ENCODE measurements at regions not wholly inside any gene's neighbourhood (a gene's known extent, or its start where the extent isn't known, plus 50 kb on each side); places are given as distances from the start of the nearest gene placed in this dataset.

DNA sequence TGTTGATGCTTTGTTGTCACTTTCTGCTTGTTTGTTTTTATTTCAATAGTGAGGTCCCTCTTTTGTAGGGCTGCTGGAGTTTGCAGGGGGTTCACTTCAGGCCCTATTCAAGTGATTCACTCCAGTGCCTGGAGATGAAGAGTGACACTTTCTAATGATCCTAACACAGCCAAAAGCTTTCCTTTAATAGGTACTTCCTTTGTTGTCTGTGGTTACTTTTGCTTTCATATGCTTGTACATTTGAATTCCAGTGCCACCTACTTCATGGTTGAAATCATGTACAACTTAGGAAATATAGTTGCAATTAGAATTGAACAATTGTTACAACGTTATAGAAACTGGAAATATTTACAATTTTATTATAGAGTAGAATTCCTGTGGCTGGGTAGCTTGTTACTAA lies 466.8 kb upstream of the EPHA3 start:
- POLR2A ChIA-PET: interaction anchor here (0.6 kb wide), 1 partner anchor 345 kb away, joined by 3 read pairs; no protein-coding TSS in a partner anchor
- TF ChIP-seq LEF1 (IDR thresholded peaks at IDR 0.05; ENCODE audit: borderline replicate concordance) (no peak), FOXM1 (IDR thresholded peaks at IDR 0.05; ENCODE audit: borderline replicate concordance) (no peak), SP1 (IDR thresholded peaks at IDR 0.05) (no peak), BHLHE40 (IDR thresholded peaks at IDR 0.05; ENCODE audit: borderline replicate concordance) (no peak), FOXK2 (IDR thresholded peaks at IDR 0.05) (no peak), FOXA1 (IDR thresholded peaks at IDR 0.05) (no peak), ZNF384 (IDR thresholded peaks at IDR 0.05) (no peak), L3MBTL2 (conservative IDR thresholded peaks at IDR 0.05) (no peak)
- TF ChIP-seq, protein P1, sequence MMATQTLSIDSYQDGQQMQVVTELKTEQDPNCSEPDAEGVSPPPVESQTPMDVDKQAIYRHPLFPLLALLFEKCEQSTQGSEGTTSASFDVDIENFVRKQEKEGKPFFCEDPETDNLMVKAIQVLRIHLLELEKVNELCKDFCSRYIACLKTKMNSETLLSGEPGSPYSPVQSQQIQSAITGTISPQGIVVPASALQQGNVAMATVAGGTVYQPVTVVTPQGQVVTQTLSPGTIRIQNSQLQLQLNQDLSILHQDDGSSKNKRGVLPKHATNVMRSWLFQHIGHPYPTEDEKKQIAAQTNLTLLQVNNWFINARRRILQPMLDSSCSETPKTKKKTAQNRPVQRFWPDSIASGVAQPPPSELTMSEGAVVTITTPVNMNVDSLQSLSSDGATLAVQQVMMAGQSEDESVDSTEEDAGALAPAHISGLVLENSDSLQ (IDR thresholded peaks at IDR 0.05): no peak
- CTCF ChIA-PET: no interaction called here
- DNase-seq (ENCODE audit: extremely low spot score): no peak

DNA sequence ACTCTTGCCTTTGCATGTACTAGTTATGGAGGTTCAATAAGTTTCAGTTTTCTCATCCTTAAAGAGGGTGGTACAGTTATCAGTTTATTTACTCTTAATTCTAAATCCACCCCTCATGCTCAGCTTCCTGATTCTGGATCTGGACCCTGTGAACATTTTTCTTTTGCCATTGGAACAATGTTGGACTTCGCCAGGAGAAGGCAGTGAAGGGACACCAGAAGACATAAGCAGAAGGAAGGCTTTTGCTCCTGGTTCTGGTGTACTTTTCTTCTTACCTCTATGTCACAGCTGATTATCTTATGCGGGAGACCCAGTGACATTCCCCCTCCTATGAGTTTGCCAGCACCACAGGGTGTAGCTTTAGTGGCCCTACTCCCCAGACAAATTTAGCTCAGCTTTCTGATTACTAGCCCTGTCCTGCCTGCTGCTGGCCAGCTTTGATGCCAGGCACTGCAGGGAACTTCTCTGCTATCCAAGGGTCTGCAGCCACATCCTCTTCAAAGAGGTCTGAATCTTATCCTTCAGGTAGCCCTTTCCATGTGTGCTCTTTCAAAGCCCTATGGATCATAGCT lies 466.3 kb upstream of the EPHA3 start:
- DNase-seq (ENCODE audit: extremely low spot score): no peak
- CTCF ChIA-PET: interaction anchor here (0.7 kb wide), 1 partner anchor 1451 kb away, joined by 3 read pairs; no protein-coding TSS in a partner anchor
- POLR2A ChIA-PET: interaction anchor here (0.6 kb wide), 1 partner anchor 346 kb away, joined by 3 read pairs; no protein-coding TSS in a partner anchor
- no peak for TF ChIP-seq TARDBP (IDR thresholded peaks at IDR 0.05)
- TF ChIP-seq ZNF384 (IDR thresholded peaks at IDR 0.05): no peak
- no peak for TF ChIP-seq ELF4 (IDR thresholded peaks at IDR 0.05)
- no peak for TF ChIP-seq HDGF (IDR thresholded peaks at IDR 0.05; ENCODE audit: borderline replicate concordance)
- no peak for TF ChIP-seq SP1 (IDR thresholded peaks at IDR 0.05)
- no peak for TF ChIP-seq CTBP1 (IDR thresholded peaks at IDR 0.05; ENCODE audit: borderline replicate concordance)
- TF ChIP-seq SUZ12 (IDR thresholded peaks at IDR 0.05): no peak
- no peak for TF ChIP-seq FOXA1 (IDR thresholded peaks at IDR 0.05)
- no peak for TF ChIP-seq ARNT (IDR thresholded peaks at IDR 0.05)
- no peak for TF ChIP-seq LEF1 (IDR thresholded peaks at IDR 0.05; ENCODE audit: borderline replicate concordance)
- TF ChIP-seq FOXM1 (IDR thresholded peaks at IDR 0.05; ENCODE audit: borderline replicate concordance): no peak
- TF ChIP-seq, protein P1 (IDR thresholded peaks at IDR 0.05): no peak

DNA sequence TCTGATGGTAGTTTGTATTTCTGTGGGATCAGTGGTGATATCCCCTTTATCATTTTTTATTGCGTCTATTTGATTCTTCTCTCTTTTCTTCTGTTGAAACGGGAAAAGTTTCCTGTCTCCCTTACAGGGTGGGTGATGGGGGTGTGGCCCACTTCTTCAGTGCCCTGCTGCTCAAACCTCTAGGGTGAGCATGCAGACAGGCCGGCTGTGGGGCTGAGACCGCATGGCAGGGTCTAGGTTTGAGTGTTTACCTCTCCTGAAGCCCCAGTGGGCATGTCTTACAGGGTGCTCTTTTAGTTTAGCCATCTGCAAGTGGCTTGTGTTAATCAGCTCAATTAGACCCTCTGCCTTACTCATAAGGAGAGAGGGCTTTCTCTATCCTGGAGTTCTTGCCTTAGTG lies 450.0 kb upstream of the EPHA3 start:
- CTCF ChIA-PET: no interaction called here
- DNase-seq (ENCODE audit: extremely low spot score): no peak
- POLR2A ChIA-PET: no interaction called here
- TF ChIP-seq CTBP1 (IDR thresholded peaks at IDR 0.05; ENCODE audit: borderline replicate concordance) (no peak), TARDBP (IDR thresholded peaks at IDR 0.05) (no peak), ZNF384 (IDR thresholded peaks at IDR 0.05) (no peak), ELF4 (IDR thresholded peaks at IDR 0.05) (no peak), SP1 (IDR thresholded peaks at IDR 0.05) (no peak), NFRKB (IDR thresholded peaks at IDR 0.05) (no peak), BHLHE40 (IDR thresholded peaks at IDR 0.05; ENCODE audit: borderline replicate concordance) (no peak), SUZ12 (IDR thresholded peaks at IDR 0.05) (no peak), LEF1 (IDR thresholded peaks at IDR 0.05; ENCODE audit: borderline replicate concordance) (no peak)

DNA sequence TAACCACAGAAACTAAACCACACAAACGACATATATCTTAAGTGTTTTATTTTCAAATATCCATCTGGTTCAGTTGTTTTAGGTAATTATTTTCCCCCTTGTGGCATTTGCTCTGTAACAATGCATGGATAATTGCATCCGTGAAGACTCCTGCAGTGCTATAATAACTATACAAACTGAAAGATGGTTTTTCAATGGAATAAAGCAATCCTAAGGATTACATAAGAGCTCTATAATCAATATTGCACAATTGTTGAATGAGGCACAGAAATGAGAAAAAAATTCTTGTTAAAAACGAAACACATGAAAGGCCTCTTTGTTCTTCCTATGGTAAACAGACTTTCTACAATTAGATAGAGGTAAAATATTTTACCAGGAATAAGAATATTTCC lies 446.0 kb upstream of the EPHA3 start:
- ChIA-PET POLR2A (no interaction called here), CTCF (no interaction called here)
- no peak for TF ChIP-seq ZNF384 (IDR thresholded peaks at IDR 0.05)
- no peak for TF ChIP-seq L3MBTL2 (conservative IDR thresholded peaks at IDR 0.05)
- no peak for TF ChIP-seq NFRKB (IDR thresholded peaks at IDR 0.05)
- TF ChIP-seq FOXM1 (IDR thresholded peaks at IDR 0.05; ENCODE audit: borderline replicate concordance): no peak
- no peak for TF ChIP-seq SUZ12 (IDR thresholded peaks at IDR 0.05)
- DNase-seq (ENCODE audit: extremely low spot score): no peak

DNA sequence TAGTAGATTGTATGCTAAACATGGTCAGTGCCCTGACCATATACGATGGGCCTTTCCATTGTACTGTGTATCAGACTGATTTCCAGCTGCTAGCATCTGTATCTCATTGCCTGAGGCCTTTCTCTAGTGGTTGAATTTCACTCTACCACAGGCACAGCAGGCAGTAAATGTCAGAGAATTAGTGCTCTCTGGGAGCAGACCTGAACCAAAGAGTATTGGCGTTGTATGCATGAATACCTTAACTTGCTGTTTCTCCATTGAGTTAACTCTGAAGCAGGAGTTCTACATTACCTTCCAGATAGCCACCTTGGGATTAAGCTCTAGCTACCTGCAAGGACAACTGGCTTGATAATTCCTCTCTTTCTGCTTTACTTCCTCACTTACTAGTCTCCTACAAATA lies 439.2 kb upstream of the EPHA3 start:
- CTCF ChIA-PET: no interaction called here
- TF ChIP-seq LEF1 (IDR thresholded peaks at IDR 0.05; ENCODE audit: borderline replicate concordance) (no peak), NFRKB (IDR thresholded peaks at IDR 0.05) (no peak), ELF4 (IDR thresholded peaks at IDR 0.05) (no peak), SP1 (IDR thresholded peaks at IDR 0.05) (no peak), SUZ12 (IDR thresholded peaks at IDR 0.05) (no peak), BHLHE40 (IDR thresholded peaks at IDR 0.05; ENCODE audit: borderline replicate concordance) (no peak), FOXA1 (IDR thresholded peaks at IDR 0.05) (no peak), ARNT (IDR thresholded peaks at IDR 0.05) (no peak)
- TF ChIP-seq, protein P1 (IDR thresholded peaks at IDR 0.05): no peak
- POLR2A ChIA-PET: no interaction called here
- no peak for DNase-seq (ENCODE audit: extremely low spot score)

DNA sequence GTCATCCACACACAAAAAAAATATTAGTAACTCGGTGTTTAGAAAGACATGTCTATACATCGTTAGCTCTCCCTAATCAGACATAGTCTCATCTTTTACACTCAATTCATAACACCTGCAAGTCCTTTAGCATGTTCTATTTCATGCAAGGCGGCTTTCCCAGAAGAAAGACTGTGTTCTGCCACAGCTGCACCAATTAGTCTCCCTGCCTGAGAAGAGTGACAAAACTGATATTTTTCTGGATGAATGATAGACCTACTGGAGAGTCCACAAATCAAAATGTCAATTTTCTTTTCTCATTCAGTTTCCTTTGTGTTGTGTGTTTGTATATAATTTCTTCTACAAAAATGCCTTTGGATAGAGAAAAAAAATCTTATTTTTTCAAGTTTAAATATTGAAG lies 435.8 kb upstream of the EPHA3 start:
- TF ChIP-seq NFRKB (IDR thresholded peaks at IDR 0.05) (no peak), FOXA1 (IDR thresholded peaks at IDR 0.05) (no peak), HDGF (IDR thresholded peaks at IDR 0.05; ENCODE audit: borderline replicate concordance) (no peak), LEF1 (IDR thresholded peaks at IDR 0.05; ENCODE audit: borderline replicate concordance) (no peak), ARNT (IDR thresholded peaks at IDR 0.05) (no peak), FOXM1 (IDR thresholded peaks at IDR 0.05; ENCODE audit: borderline replicate concordance) (no peak), SUZ12 (IDR thresholded peaks at IDR 0.05) (no peak), BHLHE40 (IDR thresholded peaks at IDR 0.05; ENCODE audit: borderline replicate concordance) (no peak), FOXK2 (IDR thresholded peaks at IDR 0.05) (no peak), TARDBP (IDR thresholded peaks at IDR 0.05) (no peak), SP1 (IDR thresholded peaks at IDR 0.05) (no peak), CTBP1 (IDR thresholded peaks at IDR 0.05; ENCODE audit: borderline replicate concordance) (no peak), L3MBTL2 (conservative IDR thresholded peaks at IDR 0.05) (no peak), ZNF384 (IDR thresholded peaks at IDR 0.05) (no peak)
- TF ChIP-seq, protein P1 (IDR thresholded peaks at IDR 0.05): no peak
- CTCF ChIA-PET: no interaction called here
- DNase-seq (ENCODE audit: extremely low spot score): no peak
- POLR2A ChIA-PET: no interaction called here

All from HEK293T (cell line).